Gastrocnemius medialis (tissue), 4 donors: ENCODE measurements at regions not wholly inside any gene's neighbourhood (a gene's known extent, or its start where the extent isn't known, plus 50 kb on each side); places are given as distances from the start of the nearest gene placed in this dataset.
"Not testable (repeated sequence)": the region's sequence is repeated elsewhere in the genome, so short reads cannot be mapped to it uniquely, and the experiment has no call there.

Experiments
- ATAC-seq, 2 donors: fragments of 150-250 bp; one replicate each; pipeline ENCODE4 v1.9.1; 2016
- DNase-seq, 2 donors: peaks; one replicate each; pipeline ENCODE4 v3.0.0-alpha.2; 2019
- H3K27ac ChIP-seq, 4 donors: fragments of 200-600 bp; sonication (generic); 1 replicate in 1 of 4; 2 replicates in 3 of 4; pipeline ENCODE4 v1.5.1; 2016 to 2018; ENCODE audit warnings: mild to moderate bottlenecking in 2 of 4, moderate library complexity in 1 of 4
- H3K27me3 ChIP-seq, 3 donors: fragments of 200-600 bp; sonication (generic) in 2 of 3; 1 replicate in 1 of 3; 2 replicates in 2 of 3; pipeline versions ENCODE4 v1.5.1 to v1.6.0; 2016 to 2019; ENCODE audit warnings: mild to moderate bottlenecking in 1 of 3, moderate library complexity in 1 of 3
- H3K36me3 ChIP-seq, 2 donors: fragments of 200-600 bp; sonication (generic) in 1 of 2; one replicate each; pipeline ENCODE4 v1.5.1; 2017 to 2018
- H3K4me1 ChIP-seq, 2 donors: fragments of 200-600 bp; sonication (generic) in 1 of 2; one replicate each; pipeline ENCODE4 v1.5.1; 2016 to 2017; ENCODE audit warnings: mild to moderate bottlenecking in 2 of 2
- H3K4me3 ChIP-seq, 4 donors: fragments of 200-600 bp; sonication (generic) in 3 of 4; 1 replicate in 1 of 4; 2 replicates in 3 of 4; pipeline ENCODE4 v1.5.1; 2016 to 2019; ENCODE audit warnings: mild to moderate bottlenecking in 2 of 4
- H3K9me3 ChIP-seq, 3 donors: fragments of 200-600 bp; sonication (generic) in 2 of 3; 1 replicate in 1 of 3; 2 replicates in 2 of 3; pipeline ENCODE4 v1.5.1; 2016 to 2019
- CTCF ChIP-seq, 5 experiments: fragments of 450-650 bp in 3 of 5; fragments of 200-600 bp in 2 of 5; sonication (generic) in 2 of 5; IDR thresholded peaks in 4 of 5; conservative IDR thresholded peaks in 1 of 5; 1 replicate in 4 of 5; 2 replicates in 1 of 5; pipeline ENCODE4 v1.5.1; 2016 to 2019; ENCODE audit warnings: antibody characterized with exemption in 5 of 5, mild to moderate bottlenecking in 3 of 5, moderate library complexity in 3 of 5
- POLR2A ChIP-seq, 2 donors: fragments of 450-650 bp; IDR thresholded peaks; one replicate each; pipeline ENCODE4 v1.6.1; 2017; ENCODE audit warnings: antibody characterized with exemption in 2 of 2, mild to moderate bottlenecking in 2 of 2, moderate library complexity in 2 of 2
- in situ Hi-C, 4 donors: fragments of 200-750 bp; cut with MboI; loops; one replicate each; pipeline versions ENCODE4 v1.15.0 to v1.8.0; 2017; ENCODE audit warnings: low sequenced_read_pairs in 4 of 4
- intact Hi-C: fragments of 100-400 bp; cut with DNase I; formaldehyde crosslinking; loops from one replicate; pipeline ENCODE4 v1.15.1; 2023; ENCODE audit warnings: low total_unique reads

GRCh38 chr7:131769241-131769640, 212.8 kb upstream of the PODXL start:
- ATAC-seq (no peak), DNase-seq (no peak)
- Histone ChIP-seq H3K4me3 (no peak overlapping the region), H3K9me3 (no peaks in the 10 kb centered on the region), H3K27me3 (no peaks in the 10 kb centered on the region), H3K27ac (no peak overlapping the region), H3K36me3 (no peaks in the 10 kb centered on the region), H3K4me1 (no peaks in the 10 kb centered on the region)
- intact Hi-C loops, result no loop called here
- in situ Hi-C loops, result no loop called here
- no peak for TF ChIP-seq CTCF (IDR thresholded peaks at IDR 0.05 in 4 of 5, conservative IDR thresholded peaks at IDR 0.05 in 1 of 5)
- no peak for TF ChIP-seq POLR2A (IDR thresholded peaks at IDR 0.05)

- ATAC-seq (no peak), DNase-seq (no peak)
- in situ Hi-C loops (no loop called here), intact Hi-C loops (no loop called here)
- no peak overlapping the region for H3K27ac ChIP-seq
- no peaks in the 10 kb centered on the region for H3K36me3 ChIP-seq
- H3K4me1 ChIP-seq, result no peaks in the 10 kb centered on the region
- TF ChIP-seq CTCF (IDR thresholded peaks at IDR 0.05 in 4 of 5, conservative IDR thresholded peaks at IDR 0.05 in 1 of 5) (no peak), POLR2A (IDR thresholded peaks at IDR 0.05) (no peak)
- H3K9me3 ChIP-seq, result no peaks in the 10 kb centered on the region
- peaks cover 0 to 2% (median 0%) of the 10 kb centered on the region in 3 donors for H3K27me3 ChIP-seq
- no peak overlapping the region for H3K4me3 ChIP-seq
Observed at GRCh38 chr7:131767591-131767990, 211.2 kb upstream of the PODXL start.

GRCh38 chr7:131765575-131765974, 209.1 kb upstream of the PODXL start:
- no peaks in the 10 kb centered on the region for H3K36me3 ChIP-seq
- TF ChIP-seq POLR2A (IDR thresholded peaks at IDR 0.05), result no peak
- TF ChIP-seq CTCF (IDR thresholded peaks at IDR 0.05 in 4 of 5, conservative IDR thresholded peaks at IDR 0.05 in 1 of 5), result no peak
- in situ Hi-C loops (no loop called here), intact Hi-C loops (no loop called here)
- H3K27me3 ChIP-seq, result peaks cover 0 to 7% (median 0%) of the 10 kb centered on the region in 3 donors
- H3K4me3 ChIP-seq, result no peak overlapping the region
- H3K9me3 ChIP-seq, result no peaks in the 10 kb centered on the region
- ATAC-seq (no peak), DNase-seq (no peak)
- H3K4me1 ChIP-seq, result no peaks in the 10 kb centered on the region
- no peak overlapping the region for H3K27ac ChIP-seq

- in situ Hi-C loops, result no loop called here
- H3K27me3 ChIP-seq, result peaks cover 0 to 7% (median 0%) of the 10 kb centered on the region in 3 donors
- no peak overlapping the region for H3K27ac ChIP-seq
- DNase-seq (no peak), ATAC-seq (no peak)
- H3K4me1 ChIP-seq, result no peaks in the 10 kb centered on the region
- no peak overlapping the region for H3K4me3 ChIP-seq
- intact Hi-C loops, result no loop called here
- TF ChIP-seq POLR2A (IDR thresholded peaks at IDR 0.05), result no peak
- no peak for TF ChIP-seq CTCF (IDR thresholded peaks at IDR 0.05 in 4 of 5, conservative IDR thresholded peaks at IDR 0.05 in 1 of 5)
- no peaks in the 10 kb centered on the region for H3K9me3 ChIP-seq
- no peaks in the 10 kb centered on the region for H3K36me3 ChIP-seq
Observed at GRCh38 chr7:131764143-131764775, 207.8 kb upstream of the PODXL start.

- no peaks in the 10 kb centered on the region for H3K9me3 ChIP-seq
- no peaks in the 10 kb centered on the region for H3K36me3 ChIP-seq
- no peak overlapping the region for H3K4me3 ChIP-seq
- DNase-seq, result no peak
- peaks cover 0 to 7% (median 0%) of the 10 kb centered on the region in 3 donors for H3K27me3 ChIP-seq
- no peak for TF ChIP-seq POLR2A (IDR thresholded peaks at IDR 0.05)
- no peak for TF ChIP-seq CTCF (IDR thresholded peaks at IDR 0.05 in 4 of 5, conservative IDR thresholded peaks at IDR 0.05 in 1 of 5)
- no peak for ATAC-seq
- H3K27ac ChIP-seq, result no peak overlapping the region
- no peaks in the 10 kb centered on the region for H3K4me1 ChIP-seq
- intact Hi-C loops, result no loop called here
- in situ Hi-C loops, result no loop called here
Observed at GRCh38 chr7:131762753-131763152, 206.3 kb upstream of the PODXL start.

- H3K9me3 ChIP-seq, H3K4me1 ChIP-seq, in situ Hi-C loops, H3K27me3 ChIP-seq, H3K36me3 ChIP-seq, DNase-seq, H3K4me3 ChIP-seq, H3K27ac ChIP-seq, ATAC-seq, intact Hi-C loops: not testable (repeated sequence)
Observed at GRCh38 chr7:131755801-131756200, 199.4 kb upstream of the PODXL start.
